SK-N-MC (cell line): ENCODE measurements at regions not wholly inside any gene's neighbourhood (a gene's known extent, or its start where the extent isn't known, plus 50 kb on each side); places are given as distances from the start of the nearest gene placed in this dataset.

Experiments used
- EZH2 ChIP-seq: fragments of 200-600 bp; sonication (generic); IDR thresholded peaks from one replicate; pipeline ENCODE4 v1.6.1; 2017; ENCODE audit warnings: antibody characterized with exemption
- FOXP2 ChIP-seq: optimal IDR thresholded peaks from 2 replicates; pipeline ENCODE3; 2011; ENCODE audit warnings: mild to moderate bottlenecking, moderate library complexity; ENCODE audit not compliant: insufficient read depth; ENCODE audit errors: extremely low read length, control extremely low read depth
- POLR2AphosphoS5 ChIP-seq: IDR thresholded peaks from 2 replicates; pipeline ENCODE4 v1.6.1; 2012; ENCODE audit warnings: mild to moderate bottlenecking, low read depth, low read length, borderline replicate concordance

DNA sequence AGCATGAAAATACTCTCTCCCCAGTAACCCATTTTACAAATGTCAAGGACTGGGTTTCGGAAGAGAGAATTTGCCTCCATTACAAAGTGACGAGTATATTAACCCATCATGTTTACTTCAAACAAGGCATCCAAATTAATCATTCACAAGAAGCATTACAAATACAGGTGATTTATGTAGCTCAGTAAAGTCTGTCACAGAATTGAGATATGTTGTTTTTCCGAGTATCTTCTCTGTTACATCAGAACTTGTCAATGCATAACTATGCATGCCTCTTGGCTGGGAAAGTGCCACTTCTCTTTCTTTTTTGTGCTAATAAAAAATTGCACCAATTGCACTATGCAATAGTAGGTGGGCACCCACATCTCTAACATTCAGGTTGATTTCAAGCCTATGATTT, 158.2 kb downstream of the AREG start:
- TF ChIP-seq EZH2 (no peak), POLR2AphosphoS5 (no peak), FOXP2 (no peak)
